ENCODE measurements at regions not wholly inside any gene's neighbourhood (a gene's known extent, or its start where the extent isn't known, plus 50 kb on each side); places are given as distances from the start of the nearest gene placed in this dataset.
A peak's percentile ranks its signal among the peaks of the same experiment; 100 is the strongest.
"Not testable (repeated sequence)": the region's sequence is repeated elsewhere in the genome, so short reads cannot be mapped to it uniquely, and the experiment has no call there.

- not testable (repeated sequence) for DNase-seq (ENCODE audit: low spot score)
These were observed 53.0 kb upstream of the C1QTNF3 start for GRCh38 chr5:34096033-34096432.

- not testable (repeated sequence) for DNase-seq (ENCODE audit: low spot score)
These were observed 56.9 kb upstream of the C1QTNF3 start for GRCh38 chr5:34099891-34100290.

- DNase-seq (ENCODE audit: low spot score): not testable (repeated sequence)
These were observed 58.6 kb upstream of the C1QTNF3 start for GRCh38 chr5:34101567-34101966.

GRCh38 chr5:34108897-34109296 is 65.9 kb upstream of the C1QTNF3 start:
- DNase-seq (ENCODE audit: low spot score): not testable (repeated sequence)

- DNase-seq (ENCODE audit: low spot score): not testable (repeated sequence)
These were observed 81.3 kb upstream of the C1QTNF3 start for GRCh38 chr5:34124280-34124679.

- DNase-seq (ENCODE audit: low spot score): not testable (repeated sequence)
These were observed 82.3 kb upstream of the C1QTNF3 start for GRCh38 chr5:34125354-34125753.

- DNase-seq (ENCODE audit: low spot score): not testable (repeated sequence)
These were observed 83.7 kb upstream of the C1QTNF3 start for GRCh38 chr5:34126741-34127140.

GRCh38 chr5:34127818-34128217 is 84.8 kb upstream of the C1QTNF3 start:
- not testable (repeated sequence) for DNase-seq (ENCODE audit: low spot score)

- not testable (repeated sequence) for DNase-seq (ENCODE audit: low spot score)
These were observed 85.9 kb upstream of the C1QTNF3 start for GRCh38 chr5:34128890-34129289.

- not testable (repeated sequence) for DNase-seq (ENCODE audit: low spot score)
These were observed 112.0 kb upstream of the C1QTNF3 start for GRCh38 chr5:34154988-34155387.

GRCh38 chr5:34156703-34157414 is 113.8 kb upstream of the C1QTNF3 start:
- DNase-seq (ENCODE audit: low spot score): not testable (repeated sequence)

- DNase-seq (ENCODE audit: low spot score): not testable (repeated sequence)
These were observed 117.9 kb upstream of the C1QTNF3 start for GRCh38 chr5:34160904-34161303.

GRCh38 chr5:34171398-34171797 is 128.4 kb upstream of the C1QTNF3 start:
- not testable (repeated sequence) for DNase-seq (ENCODE audit: low spot score)

GRCh38 chr5:34179453-34180190 is 136.6 kb upstream of the C1QTNF3 start:
- not testable (repeated sequence) for DNase-seq (ENCODE audit: low spot score)

GRCh38 chr5:34180225-34180624 is 137.2 kb upstream of the C1QTNF3 start:
- DNase-seq (ENCODE audit: low spot score): not testable (repeated sequence)

- DNase-seq (ENCODE audit: low spot score): not testable (repeated sequence)
These were observed 138.1 kb upstream of the C1QTNF3 start for GRCh38 chr5:34180940-34181614.

- not testable (repeated sequence) for DNase-seq (ENCODE audit: low spot score)
These were observed 142.0 kb upstream of the C1QTNF3 start for GRCh38 chr5:34185005-34185404.

- peak; percentile 5 for DNase-seq (ENCODE audit: low spot score)
These were observed 142.6 kb upstream of the C1QTNF3 start for GRCh38 chr5:34185572-34185971.

- not testable (repeated sequence) for DNase-seq (ENCODE audit: low spot score)
These were observed 143.1 kb upstream of the C1QTNF3 start for GRCh38 chr5:34186108-34186507.

GRCh38 chr5:34186865-34187264 is 143.9 kb upstream of the C1QTNF3 start:
- not testable (repeated sequence) for DNase-seq (ENCODE audit: low spot score)

GRCh38 chr5:34187441-34187840 is 144.4 kb upstream of the C1QTNF3 start:
- not testable (repeated sequence) for DNase-seq (ENCODE audit: low spot score)

- peak; percentile 9 for DNase-seq (ENCODE audit: low spot score)
These were observed 145.2 kb upstream of the C1QTNF3 start for GRCh38 chr5:34188001-34188822.
